Right kidney (tissue), 1 donor: ENCODE measurements at regions not wholly inside any gene's neighbourhood (a gene's known extent, or its start where the extent isn't known, plus 50 kb on each side); places are given as distances from the start of the nearest gene placed in this dataset.

ENCODE experiments used
- DNase-seq: peaks from one replicate; pipeline ENCODE4 v3.0.0-alpha.2; 2016

- no peak for DNase-seq
These were observed 110.3 kb upstream of the TARS1 start for GRCh38 chr5:33330426-33330825.

GRCh38 chr5:33330992-33331391 lies 109.8 kb upstream of the TARS1 start:
- no peak for DNase-seq

- no peak for DNase-seq
These were observed 108.0 kb upstream of the TARS1 start for GRCh38 chr5:33332804-33333203.

GRCh38 chr5:33334829-33335228 lies 105.9 kb upstream of the TARS1 start:
- DNase-seq = no peak

- no peak for DNase-seq
These were observed 103.7 kb upstream of the TARS1 start for GRCh38 chr5:33336891-33337636.

GRCh38 chr5:33337637-33337992 lies 103.2 kb upstream of the TARS1 start:
- no peak for DNase-seq

- DNase-seq = no peak
These were observed 102.2 kb upstream of the TARS1 start for GRCh38 chr5:33338336-33339110.

- DNase-seq = no peak
These were observed 101.4 kb upstream of the TARS1 start for GRCh38 chr5:33339413-33339812.

GRCh38 chr5:33340195-33340594 lies 100.6 kb upstream of the TARS1 start:
- DNase-seq = no peak

GRCh38 chr5:33341351-33341750 lies 99.4 kb upstream of the TARS1 start:
- DNase-seq = no peak

- DNase-seq = no peak
These were observed 97.0 kb upstream of the TARS1 start for GRCh38 chr5:33343676-33344327.

GRCh38 chr5:33346534-33346933 lies 94.2 kb upstream of the TARS1 start:
- no peak for DNase-seq

GRCh38 chr5:33361781-33362180 lies 79.0 kb upstream of the TARS1 start:
- DNase-seq = no peak

GRCh38 chr5:33362915-33363314 lies 77.8 kb upstream of the TARS1 start:
- no peak for DNase-seq

GRCh38 chr5:33363537-33363936 lies 77.2 kb upstream of the TARS1 start:
- DNase-seq = no peak

- no peak for DNase-seq
These were observed 76.4 kb upstream of the TARS1 start for GRCh38 chr5:33364406-33364805.

- no peak for DNase-seq
These were observed 73.3 kb upstream of the TARS1 start for GRCh38 chr5:33367416-33367815.

- DNase-seq = no peak
These were observed 71.0 kb upstream of the TARS1 start for GRCh38 chr5:33369485-33370465.

- DNase-seq = no peak
These were observed 70.3 kb upstream of the TARS1 start for GRCh38 chr5:33370466-33370859.

- no peak for DNase-seq
These were observed 69.1 kb upstream of the TARS1 start for GRCh38 chr5:33371660-33372059.

GRCh38 chr5:33372721-33373472 lies 67.9 kb upstream of the TARS1 start:
- DNase-seq = no peak

GRCh38 chr5:33375900-33376299 lies 64.9 kb upstream of the TARS1 start:
- no peak for DNase-seq
